CD4-positive, alpha-beta memory T cell (primary cell): ENCODE measurements at regions not wholly inside any gene's neighbourhood (a gene's known extent, or its start where the extent isn't known, plus 50 kb on each side); places are given as distances from the start of the nearest gene placed in this dataset.
"Not testable (repeated sequence)": the region's sequence is repeated elsewhere in the genome, so short reads cannot be mapped to it uniquely, and the experiment has no call there.

Experiments used
- CTCF ChIA-PET: fragments of 350-600 bp; sonication (Branson Sonifier 250); formaldehyde crosslinking; loops from one replicate; lab custom pipeline; 2021; ENCODE audit warnings: inconsistent platforms; ENCODE audit not compliant: partially characterized antibody; lab: Charles Lee
- POLR2A ChIA-PET: fragments of 350-600 bp; sonication (Branson Sonifier 250); formaldehyde crosslinking; loops from one replicate; lab custom pipeline; 2021; ENCODE audit not compliant: partially characterized antibody; lab: Charles Lee
- DNase-seq, 5 donors: peaks; one replicate each; pipeline versions ENCODE4 v3.0.0 to v3.0.0-alpha.2; 2020 to 2022; ENCODE audit warnings: mixed read lengths in 1 of 5
- H3K27ac ChIP-seq: one replicate; pipeline ENCODE4 v1.7.0; 2013; ENCODE audit warnings: low read depth, low read length
- H3K27me3 ChIP-seq: 2 replicates; pipeline ENCODE4 v1.7.0; 2013; ENCODE audit warnings: mild to moderate bottlenecking, low read length, moderate library complexity; ENCODE audit not compliant: insufficient read depth
- H3K36me3 ChIP-seq: 2 replicates; pipeline ENCODE4 v1.7.0; 2013; ENCODE audit warnings: mild to moderate bottlenecking, low read length, moderate library complexity; ENCODE audit not compliant: insufficient read depth
- H3K4me1 ChIP-seq: 2 replicates; pipeline ENCODE4 v1.7.0; 2013; ENCODE audit warnings: mild to moderate bottlenecking, low read length, moderate library complexity; ENCODE audit not compliant: insufficient read depth
- H3K4me3 ChIP-seq, 2 donors: one replicate each; pipeline ENCODE4 v1.7.0; 2013; ENCODE audit warnings: low read length in 2 of 2, mild to moderate bottlenecking in 1 of 2
- H3K9me3 ChIP-seq, 2 donors: one replicate each; pipeline ENCODE4 v1.7.0; 2013; ENCODE audit warnings: low read length in 2 of 2, control low read depth in 1 of 2; ENCODE audit not compliant: control insufficient read depth in 1 of 2
- H3K27ac Mint-ChIP-seq, 7 donors: one replicate each; pipeline ENCODE4 v1.8.0; 2020 to 2021; ENCODE audit warnings: mixed read lengths in 7 of 7, mild to moderate bottlenecking in 6 of 7, inconsistent platforms in 3 of 7, moderate library complexity in 3 of 7
- H3K27me3 Mint-ChIP-seq, 2 donors: one replicate each; pipeline ENCODE4 v1.8.0; 2020 to 2021; ENCODE audit warnings: mixed read lengths in 2 of 2
- H3K36me3 Mint-ChIP-seq, 2 donors: one replicate each; pipeline ENCODE4 v1.8.0; 2020 to 2021; ENCODE audit warnings: mixed read lengths in 2 of 2, inconsistent platforms in 1 of 2, mild to moderate bottlenecking in 1 of 2
- H3K4me1 Mint-ChIP-seq, 4 donors: one replicate each; pipeline ENCODE4 v1.8.0; 2020 to 2021; ENCODE audit warnings: mixed read lengths in 4 of 4, mild to moderate bottlenecking in 1 of 4
- H3K4me3 Mint-ChIP-seq, 8 donors: one replicate each; pipeline ENCODE4 v1.8.0; 2020 to 2021; ENCODE audit warnings: mixed read lengths in 8 of 8, mild to moderate bottlenecking in 7 of 8, moderate library complexity in 6 of 8, inconsistent platforms in 3 of 8
- H3K9me3 Mint-ChIP-seq, 8 donors: one replicate each; pipeline ENCODE4 v1.8.0; 2020 to 2021; ENCODE audit warnings: mixed read lengths in 8 of 8, mild to moderate bottlenecking in 5 of 8, inconsistent platforms in 3 of 8, moderate library complexity in 1 of 8
- intact Hi-C: fragments of 100-400 bp; cut with micrococcal nuclease; formaldehyde crosslinking; loops from one replicate; pipeline ENCODE4 v1.15.1; 2023

DNA sequence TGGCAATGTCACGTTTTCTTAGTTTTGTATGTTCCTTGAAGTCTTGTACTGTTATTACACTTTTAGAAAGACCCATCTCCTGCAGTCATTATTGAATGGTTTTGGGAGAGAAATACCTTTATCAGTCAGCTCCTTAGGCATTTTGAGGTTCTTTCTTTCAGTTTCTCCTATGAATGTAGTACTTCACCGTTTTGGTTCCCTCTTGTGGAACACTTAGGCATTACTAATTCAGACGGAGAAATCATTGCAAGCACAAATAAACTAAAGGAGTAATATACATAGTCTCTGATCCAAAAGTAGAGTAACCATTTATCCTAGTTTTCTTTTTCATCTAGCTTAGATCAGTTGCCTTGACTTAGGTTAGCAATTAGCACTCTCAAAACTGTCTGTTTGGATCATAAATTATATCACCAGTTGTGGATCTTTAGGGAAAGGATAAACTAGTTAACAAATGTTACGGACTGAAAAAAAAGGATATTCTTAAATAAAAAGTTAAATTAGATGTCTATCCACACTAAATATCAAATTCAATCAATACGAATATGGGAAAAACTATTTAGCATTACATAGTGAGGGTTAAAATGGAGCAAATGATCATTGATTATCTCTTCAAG lies 1538.3 kb upstream of the SEL1L start:
- H3K9me3 ChIP-seq = no peaks in the 10 kb centered on the region
- no peak for DNase-seq
- POLR2A ChIA-PET = no interaction called here
- no peaks in the 10 kb centered on the region for H3K4me1 Mint-ChIP-seq
- intact Hi-C loops = no loop called here
- H3K4me3 Mint-ChIP-seq = no peak overlapping the region
- H3K27ac Mint-ChIP-seq = no peak overlapping the region
- CTCF ChIA-PET = no interaction called here
- H3K36me3 ChIP-seq = no peaks in the 10 kb centered on the region
- no peaks in the 10 kb centered on the region for H3K27me3 Mint-ChIP-seq
- no peak overlapping the region for H3K4me3 ChIP-seq
- H3K4me1 ChIP-seq = no peaks in the 10 kb centered on the region
- peaks cover 0 to 12% (median 7%) of the 10 kb centered on the region in 8 donors for H3K9me3 Mint-ChIP-seq
- H3K27me3 ChIP-seq = no peaks in the 10 kb centered on the region
- no peaks in the 10 kb centered on the region for H3K36me3 Mint-ChIP-seq
- no peak overlapping the region for H3K27ac ChIP-seq

- no peaks in the 10 kb centered on the region for H3K27me3 Mint-ChIP-seq
- no peak overlapping the region for H3K27ac ChIP-seq
- no peak overlapping the region for H3K4me3 Mint-ChIP-seq
- no peaks in the 10 kb centered on the region for H3K9me3 ChIP-seq
- no peaks in the 10 kb centered on the region for H3K36me3 Mint-ChIP-seq
- H3K9me3 Mint-ChIP-seq = peaks cover 0 to 24% (median 7%) of the 10 kb centered on the region in 8 donors
- no peaks in the 10 kb centered on the region for H3K4me1 ChIP-seq
- ChIA-PET POLR2A (no interaction called here), CTCF (no interaction called here)
- DNase-seq = no peak
- intact Hi-C loops = no loop called here
- no peak overlapping the region for H3K27ac Mint-ChIP-seq
- H3K4me3 ChIP-seq = no peak overlapping the region
- H3K27me3 ChIP-seq = no peaks in the 10 kb centered on the region
- H3K4me1 Mint-ChIP-seq = no peaks in the 10 kb centered on the region
- H3K36me3 ChIP-seq = no peaks in the 10 kb centered on the region
Measured at GRCh38 chr14:83085136-83085535, 1551.5 kb upstream of the SEL1L start.

- no peaks in the 10 kb centered on the region for H3K4me1 Mint-ChIP-seq
- intact Hi-C loops = no loop called here
- Histone ChIP-seq H3K27me3 (no peaks in the 10 kb centered on the region), H3K9me3 (no peaks in the 10 kb centered on the region), H3K27ac (no peak overlapping the region), H3K4me3 (no peak overlapping the region), H3K4me1 (no peaks in the 10 kb centered on the region), H3K36me3 (no peaks in the 10 kb centered on the region)
- H3K36me3 Mint-ChIP-seq = no peaks in the 10 kb centered on the region
- peaks cover 0 to 18% (median 8%) of the 10 kb centered on the region in 8 donors for H3K9me3 Mint-ChIP-seq
- H3K4me3 Mint-ChIP-seq = no peak overlapping the region
- no peak for DNase-seq
- POLR2A ChIA-PET = no interaction called here
- CTCF ChIA-PET = no interaction called here
- H3K27ac Mint-ChIP-seq = no peak overlapping the region
- H3K27me3 Mint-ChIP-seq = no peaks in the 10 kb centered on the region
Measured at GRCh38 chr14:83085725-83086124, 1552.1 kb upstream of the SEL1L start.

GRCh38 chr14:83091991-83092956 lies 1558.6 kb upstream of the SEL1L start:
- H3K36me3 Mint-ChIP-seq, H3K36me3 ChIP-seq, H3K27ac Mint-ChIP-seq, POLR2A ChIA-PET, DNase-seq, CTCF ChIA-PET, H3K27me3 Mint-ChIP-seq, H3K4me3 ChIP-seq, H3K27me3 ChIP-seq, H3K4me1 ChIP-seq, H3K4me3 Mint-ChIP-seq, intact Hi-C loops, H3K4me1 Mint-ChIP-seq, H3K27ac ChIP-seq, H3K9me3 ChIP-seq: not testable (repeated sequence)
- H3K9me3 Mint-ChIP-seq = peaks cover 0 to 18% (median 10%) of the 10 kb centered on the region in 8 donors

DNA sequence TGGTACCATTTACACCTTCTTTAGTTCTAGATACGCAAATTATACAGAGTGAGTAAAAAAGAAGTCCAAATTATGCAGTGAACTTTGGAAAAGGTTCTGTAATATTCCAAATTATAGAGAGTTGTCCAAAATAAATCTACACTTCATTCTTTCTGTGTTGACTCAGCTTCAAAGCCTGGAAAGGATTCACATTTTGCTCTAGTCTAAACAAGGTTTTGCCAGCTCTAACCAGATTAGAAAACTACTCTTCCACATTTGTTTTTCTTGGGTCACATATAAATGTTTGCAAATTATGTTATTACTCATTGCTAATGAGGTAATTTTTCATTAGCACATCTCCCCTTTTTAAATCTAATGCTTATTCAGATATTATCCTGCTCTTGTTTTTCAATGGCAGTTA lies 1562.4 kb upstream of the SEL1L start:
- Histone ChIP-seq H3K4me3 (no peak overlapping the region), H3K27ac (no peak overlapping the region), H3K4me1 (no peaks in the 10 kb centered on the region), H3K9me3 (no peaks in the 10 kb centered on the region), H3K27me3 (no peaks in the 10 kb centered on the region), H3K36me3 (no peaks in the 10 kb centered on the region)
- DNase-seq = no peak
- Mint-ChIP-seq H3K9me3 (peaks cover 2 to 14% (median 5%) of the 10 kb centered on the region in 8 donors), H3K36me3 (no peaks in the 10 kb centered on the region), H3K4me3 (no peak overlapping the region), H3K27ac (no peak overlapping the region), H3K4me1 (no peaks in the 10 kb centered on the region), H3K27me3 (no peaks in the 10 kb centered on the region)
- POLR2A ChIA-PET = no interaction called here
- CTCF ChIA-PET = no interaction called here
- intact Hi-C loops = no loop called here

GRCh38 chr14:83101846-83102245 lies 1568.2 kb upstream of the SEL1L start:
- Mint-ChIP-seq H3K4me1 (no peaks in the 10 kb centered on the region), H3K27ac (no peak overlapping the region), H3K36me3 (no peaks in the 10 kb centered on the region), H3K9me3 (peaks cover 0 to 21% (median 7%) of the 10 kb centered on the region in 8 donors), H3K4me3 (no peak overlapping the region), H3K27me3 (no peaks in the 10 kb centered on the region)
- Histone ChIP-seq H3K9me3 (no peaks in the 10 kb centered on the region), H3K4me1 (no peaks in the 10 kb centered on the region), H3K4me3 (no peak overlapping the region), H3K27ac (no peak overlapping the region), H3K27me3 (no peaks in the 10 kb centered on the region), H3K36me3 (no peaks in the 10 kb centered on the region)
- no peak for DNase-seq
- intact Hi-C loops = no loop called here
- POLR2A ChIA-PET = no interaction called here
- CTCF ChIA-PET = no interaction called here

GRCh38 chr14:83118029-83118428 lies 1584.4 kb upstream of the SEL1L start:
- Mint-ChIP-seq H3K4me3 (no peak overlapping the region), H3K27ac (no peak overlapping the region)
- intact Hi-C loops = no loop called here

More at GRCh38 chr14:83118029-83118428, 1584.4 kb upstream of the SEL1L start:
- no peak overlapping the region for H3K4me3 ChIP-seq
- no peak overlapping the region for H3K27ac ChIP-seq
- ChIA-PET CTCF (no interaction called here), POLR2A (no interaction called here)
- Mint-ChIP-seq H3K4me1 (no peaks in the 10 kb centered on the region), H3K36me3 (no peaks in the 10 kb centered on the region), H3K9me3 (peaks cover 3 to 11% (median 6%) of the 10 kb centered on the region in 8 donors), H3K27me3 (no peaks in the 10 kb centered on the region)
- no peaks in the 10 kb centered on the region for H3K4me1 ChIP-seq
- no peaks in the 10 kb centered on the region for H3K36me3 ChIP-seq
- no peaks in the 10 kb centered on the region for H3K27me3 ChIP-seq
- no peak for DNase-seq
- H3K9me3 ChIP-seq = peaks cover 0 to 5% of the 10 kb centered on the region in 2 donors
